ENCODE measurements at regions not wholly inside any gene's neighbourhood (a gene's known extent, or its start where the extent isn't known, plus 50 kb on each side); places are given as distances from the start of the nearest gene placed in this dataset.
A peak's percentile ranks its signal among the peaks of the same experiment; 100 is the strongest.

DNA sequence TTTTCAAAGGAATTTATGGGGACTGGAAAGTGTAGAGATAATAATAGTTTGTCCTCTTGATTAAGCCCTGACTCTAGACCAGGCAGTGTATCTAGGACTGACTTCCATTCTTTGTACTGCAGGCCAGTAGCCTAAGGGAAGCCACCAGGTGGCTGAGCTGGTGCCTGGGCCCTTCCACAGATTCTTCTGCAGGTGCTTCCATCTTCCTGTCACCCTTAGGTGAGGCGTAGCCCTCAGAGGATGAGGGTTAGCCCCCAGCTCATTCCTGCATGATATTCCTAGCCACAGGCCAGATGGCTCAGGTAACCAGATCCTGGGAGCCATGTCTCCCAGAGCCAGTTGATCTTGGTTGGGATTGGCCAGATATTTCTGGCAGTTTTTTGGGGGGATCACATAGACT is 169.0 kb upstream of the IL12A start:
- POLR2A ChIA-PET, result interaction anchor here (0.5 kb wide), 1 partner anchor 593 kb away, joined by 5 read pairs; no protein-coding TSS in a partner anchor
- H3F3A ChIP-seq (replicated peaks; ENCODE audit: insufficient read depth), result peaks cover 7% of the 10 kb centered on the region
- no peaks in the 10 kb centered on the region for H3K27me3 ChIP-seq (ENCODE audit: insufficient read depth)
- H4K20me1 ChIP-seq (ENCODE audit: insufficient read depth), result peaks cover 15% of the 10 kb centered on the region
- no peak overlapping the region for H2AFZ ChIP-seq (ENCODE audit: low read depth)
- no peak overlapping the region for H3K4me3 ChIP-seq (ENCODE audit: low read depth in 2 of 2, low read length in 1 of 2)
- H3K27ac ChIP-seq (ENCODE audit: low read depth in 2 of 2, low read length in 1 of 2), result no peak overlapping the region
- DNase-seq, result no peak
- TF ChIP-seq GATA2 (CRISPR knock-in tag; IDR thresholded peaks at IDR 0.05), result no peak
- CTCF ChIA-PET, result interaction anchor here (1.2 to 8.8 kb wide), 8 partner anchors 9 to 226 kb away, joined by 4 to 122 read pairs (median 18); no protein-coding TSS in a partner anchor
- peaks cover 72% of the 10 kb centered on the region; the same call in 1 of the 2 replicates for H3K79me2 ChIP-seq (ENCODE audit: insufficient read depth)
- no peak overlapping the region for H3K4me2 ChIP-seq
- peaks cover 0 to 2% of the 10 kb centered on the region in 2 experiments for H3K36me3 ChIP-seq (replicated peaks in 1 of 2; ENCODE audit: control insufficient read depth in 1 of 2, insufficient read depth in 2 of 2, low read length in 1 of 2)
- no peak overlapping the region for H3K9ac ChIP-seq
- peaks cover 3 to 13% of the 10 kb centered on the region in 2 experiments; a peak in 3 of 4 replicates for H3K4me1 ChIP-seq (ENCODE audit: control insufficient read depth in 1 of 2, insufficient read depth in 2 of 2, low read depth in 1 of 2, low read length in 1 of 2)
- H3K9me2 ChIP-seq, result no peaks in the 10 kb centered on the region
- 100% methylated on average over 1 of the region's 1 CpG for WGBS (ENCODE audit: low lambda C conversion rate)
- H3K9me3 ChIP-seq, result no peaks in the 10 kb centered on the region

- Histone ChIP-seq H3K27me3 (ENCODE audit: insufficient read depth) (no peaks in the 10 kb centered on the region), H3F3A (replicated peaks; ENCODE audit: insufficient read depth) (peaks cover 12% of the 10 kb centered on the region), H3K4me1 (ENCODE audit: control insufficient read depth in 1 of 2, insufficient read depth in 2 of 2, low read depth in 1 of 2, low read length in 1 of 2) (peaks cover 4 to 23% of the 10 kb centered on the region in 2 experiments; a peak in 3 of 4 replicates), H3K4me2 (no peak overlapping the region), H3K27ac (ENCODE audit: low read depth in 2 of 2, low read length in 1 of 2) (0 out of 4 replicates have a peak overlapping the region, but pooled peaks of 1 of the 2 experiments have one; percentile 3), H3K79me2 (ENCODE audit: insufficient read depth) (peaks cover 72% of the 10 kb centered on the region; the same call in 1 of the 2 replicates), H3K4me3 (ENCODE audit: low read depth in 2 of 2, low read length in 1 of 2) (no peak overlapping the region), H3K9me2 (no peaks in the 10 kb centered on the region), H3K9ac (no peak overlapping the region), H3K9me3 (no peaks in the 10 kb centered on the region), H3K36me3 (replicated peaks in 1 of 2; ENCODE audit: control insufficient read depth in 1 of 2, insufficient read depth in 2 of 2, low read length in 1 of 2) (no peaks in the 10 kb centered on the region), H2AFZ (ENCODE audit: low read depth) (no peak overlapping the region), H4K20me1 (ENCODE audit: insufficient read depth) (peaks cover 19% of the 10 kb centered on the region)
- CTCF ChIA-PET, result interaction anchor here (8.8 to 11.0 kb wide), 2 partner anchors 15 to 184 kb away, joined by 66 to 173 read pairs; no protein-coding TSS in a partner anchor
- 89% methylated on average over 6 of the region's 6 CpGs for WGBS (ENCODE audit: low lambda C conversion rate)
- TF ChIP-seq ZBTB33 (IDR thresholded peaks at IDR 0.05; ENCODE audit: borderline replicate concordance, low read depth), result no peak
- no peak for TF ChIP-seq SMC3 (IDR thresholded peaks at IDR 0.05; ENCODE audit: low read depth, low read length)
- no peak for TF ChIP-seq GATA2 (CRISPR knock-in tag; IDR thresholded peaks at IDR 0.05)
- TF ChIP-seq, protein P1, sequence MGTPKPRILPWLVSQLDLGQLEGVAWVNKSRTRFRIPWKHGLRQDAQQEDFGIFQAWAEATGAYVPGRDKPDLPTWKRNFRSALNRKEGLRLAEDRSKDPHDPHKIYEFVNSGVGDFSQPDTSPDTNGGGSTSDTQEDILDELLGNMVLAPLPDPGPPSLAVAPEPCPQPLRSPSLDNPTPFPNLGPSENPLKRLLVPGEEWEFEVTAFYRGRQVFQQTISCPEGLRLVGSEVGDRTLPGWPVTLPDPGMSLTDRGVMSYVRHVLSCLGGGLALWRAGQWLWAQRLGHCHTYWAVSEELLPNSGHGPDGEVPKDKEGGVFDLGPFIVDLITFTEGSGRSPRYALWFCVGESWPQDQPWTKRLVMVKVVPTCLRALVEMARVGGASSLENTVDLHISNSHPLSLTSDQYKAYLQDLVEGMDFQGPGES (IDR thresholded peaks at IDR 0.05; ENCODE audit: low read depth, low read length), result no peak
- TF ChIP-seq TCF12 (IDR thresholded peaks at IDR 0.05), result no peak
- TF ChIP-seq FOXJ3 (CRISPR knock-in tag; IDR thresholded peaks at IDR 0.05), result no peak
- TF ChIP-seq CHD2 (IDR thresholded peaks at IDR 0.05; ENCODE audit: low read length, partially characterized antibody), result no peak
- no peak for TF ChIP-seq FOXM1 (IDR thresholded peaks at IDR 0.05; ENCODE audit: low read depth)
- DNase-seq, result no peak
- POLR2A ChIA-PET, result no interaction called here
These were observed 167.5 kb upstream of the IL12A start for GRCh38 chr3:159821110-159821509.
